Right ventricle myocardium inferior (tissue), 1 donor: ENCODE measurements at regions not wholly inside any gene's neighbourhood (a gene's known extent, or its start where the extent isn't known, plus 50 kb on each side); places are given as distances from the start of the nearest gene placed in this dataset.

Experiments
- ATAC-seq: fragments of 200-7000 bp; cut with Tn5 transposase; one replicate; pipeline ENCODE4 v1.9.1; 2020; ENCODE audit warnings: mild to moderate bottlenecking, moderate library complexity
- DNase-seq: peaks from one replicate; pipeline ENCODE4 v3.0.0; 2021; ENCODE audit errors: missing footprints
- intact Hi-C: fragments of 100-400 bp; cut with DNase I; formaldehyde crosslinking; loops from one replicate; pipeline ENCODE4 v1.11.0; 2022
- donor health status: DM: no; HTN: yes; CAD: no; lungs with severe emphysema.

GRCh38 chr5:124401476-124402143, 344.8 kb downstream of the ZNF608 start:
- no peak for ATAC-seq
- no peak for DNase-seq
- intact Hi-C loops, result loop anchor here (5.0 kb wide), 1 partner anchor 59 kb away; no protein-coding TSS in a partner anchor

- intact Hi-C loops, result no loop called here
- DNase-seq (no peak), ATAC-seq (no peak)
Measured at GRCh38 chr5:124399426-124399961, 346.9 kb downstream of the ZNF608 start.

GRCh38 chr5:124398460-124398859, 348.0 kb downstream of the ZNF608 start:
- DNase-seq (no peak), ATAC-seq (no peak)
- intact Hi-C loops, result no loop called here

- ATAC-seq, result no peak
- intact Hi-C loops, result no loop called here
- no peak for DNase-seq
Measured at GRCh38 chr5:124397317-124397716, 349.1 kb downstream of the ZNF608 start.

GRCh38 chr5:124395926-124396325, 350.5 kb downstream of the ZNF608 start:
- intact Hi-C loops, result no loop called here
- ATAC-seq (no peak), DNase-seq (no peak)

- intact Hi-C loops, result no loop called here
- ATAC-seq (peak; percentile 39), DNase-seq (no peak)
Measured at GRCh38 chr5:124395287-124395686, 351.2 kb downstream of the ZNF608 start.

GRCh38 chr5:124394700-124395245, 351.7 kb downstream of the ZNF608 start:
- DNase-seq, result no peak
- ATAC-seq, result no peak
- intact Hi-C loops, result no loop called here

GRCh38 chr5:124393584-124394379, 352.7 kb downstream of the ZNF608 start:
- ATAC-seq (no peak), DNase-seq (no peak)
- intact Hi-C loops, result no loop called here

- intact Hi-C loops, result no loop called here
- no peak for DNase-seq
Measured at GRCh38 chr5:124383693-124384092, 362.7 kb downstream of the ZNF608 start.

GRCh38 chr5:124377386-124377785, 369.1 kb downstream of the ZNF608 start:
- ATAC-seq, result no peak

More at GRCh38 chr5:124383693-124384092, 362.7 kb downstream of the ZNF608 start:
- no peak for ATAC-seq

GRCh38 chr5:124373883-124374282, 372.6 kb downstream of the ZNF608 start:
- intact Hi-C loops, result no loop called here
- no peak for DNase-seq
- ATAC-seq, result no peak

More at GRCh38 chr5:124377386-124377785, 369.1 kb downstream of the ZNF608 start:
- no peak for DNase-seq
- intact Hi-C loops, result no loop called here

GRCh38 chr5:124372457-124372856, 374.0 kb downstream of the ZNF608 start:
- DNase-seq, result no peak
- ATAC-seq, result no peak
- intact Hi-C loops, result no loop called here

GRCh38 chr5:124371111-124371706, 375.2 kb downstream of the ZNF608 start:
- intact Hi-C loops, result no loop called here
- no peak for DNase-seq
- peak; percentile 90 for ATAC-seq

GRCh38 chr5:124370601-124371000, 375.8 kb downstream of the ZNF608 start:
- no peak for DNase-seq
- no peak for ATAC-seq
- intact Hi-C loops, result no loop called here

GRCh38 chr5:124365361-124365801, 381.1 kb downstream of the ZNF608 start:
- intact Hi-C loops, result no loop called here
- ATAC-seq, result no peak

GRCh38 chr5:124355928-124356327, 390.5 kb downstream of the ZNF608 start:
- DNase-seq (no peak), ATAC-seq (no peak)

More at GRCh38 chr5:124365361-124365801, 381.1 kb downstream of the ZNF608 start:
- no peak for DNase-seq

GRCh38 chr5:124353016-124353415, 393.4 kb downstream of the ZNF608 start:
- intact Hi-C loops, result no loop called here
- ATAC-seq, result no peak
- no peak for DNase-seq

More at GRCh38 chr5:124355928-124356327, 390.5 kb downstream of the ZNF608 start:
- intact Hi-C loops, result no loop called here

- intact Hi-C loops, result no loop called here
- ATAC-seq, result no peak
- no peak for DNase-seq
Measured at GRCh38 chr5:124352312-124352711, 394.1 kb downstream of the ZNF608 start.

- intact Hi-C loops, result no loop called here
- ATAC-seq (no peak), DNase-seq (no peak)
Measured at GRCh38 chr5:124349931-124350330, 396.5 kb downstream of the ZNF608 start.
